Nephron progenitor cell (in vitro differentiated cells): ENCODE measurements at regions not wholly inside any gene's neighbourhood (a gene's known extent, or its start where the extent isn't known, plus 50 kb on each side); places are given as distances from the start of the nearest gene placed in this dataset.

Source experiments
- DNase-seq: peaks from one replicate; pipeline ENCODE4 v3.0.0; 2021
- H3K27ac Mint-ChIP-seq: 2 replicates; pipeline ENCODE4 v1.8.0; 2021; ENCODE audit warnings: mild to moderate bottlenecking, moderate library complexity, mixed read lengths
- H3K27me3 Mint-ChIP-seq: 2 replicates; pipeline ENCODE4 v1.8.0; 2021; ENCODE audit warnings: mild to moderate bottlenecking, low read depth, mixed read lengths; ENCODE audit not compliant: poor library complexity
- H3K36me3 Mint-ChIP-seq: 2 replicates; pipeline ENCODE4 v1.8.0; 2021; ENCODE audit warnings: low read depth, mixed read lengths
- H3K4me1 Mint-ChIP-seq: 2 replicates; pipeline ENCODE4 v1.8.0; 2021; ENCODE audit warnings: mixed read lengths
- H3K4me3 Mint-ChIP-seq: 2 replicates; pipeline ENCODE4 v1.8.0; 2021; ENCODE audit warnings: mild to moderate bottlenecking, moderate library complexity, mixed read lengths
- H3K9me3 Mint-ChIP-seq: 2 replicates; pipeline ENCODE4 v1.8.0; 2021; ENCODE audit warnings: mild to moderate bottlenecking, moderate library complexity, mixed read lengths
- CTCF ChIP-seq: fragments of 200-600 bp; sonication (generic); IDR thresholded peaks from 2 replicates; pipeline ENCODE4 v1.5.0; 2021; ENCODE audit warnings: antibody characterized with exemption

- no peak overlapping the region for H3K27ac Mint-ChIP-seq
- H3K9me3 Mint-ChIP-seq: no peaks in the 10 kb centered on the region
- peaks cover 12% of the 10 kb centered on the region for H3K27me3 Mint-ChIP-seq
- H3K36me3 Mint-ChIP-seq: no peaks in the 10 kb centered on the region
- peaks cover 37% of the 10 kb centered on the region for H3K4me1 Mint-ChIP-seq
- DNase-seq: no peak
- H3K4me3 Mint-ChIP-seq: no peak overlapping the region
- TF ChIP-seq CTCF: no peak
Measured at GRCh38 chr18:22604390-22604985, 186.8 kb upstream of the CTAGE1 start.

- TF ChIP-seq CTCF: no peak
- Mint-ChIP-seq H3K4me1 (peaks cover 40% of the 10 kb centered on the region), H3K27ac (no peak overlapping the region), H3K27me3 (peaks cover 13% of the 10 kb centered on the region), H3K9me3 (no peaks in the 10 kb centered on the region), H3K4me3 (no peak overlapping the region), H3K36me3 (no peaks in the 10 kb centered on the region)
- DNase-seq: no peak
Measured at GRCh38 chr18:22604986-22605421, 187.3 kb upstream of the CTAGE1 start.

GRCh38 chr18:22605736-22606135 is 188.0 kb upstream of the CTAGE1 start:
- H3K9me3 Mint-ChIP-seq: no peaks in the 10 kb centered on the region
- H3K27me3 Mint-ChIP-seq: peaks cover 14% of the 10 kb centered on the region
- no peak for TF ChIP-seq CTCF
- no peaks in the 10 kb centered on the region for H3K36me3 Mint-ChIP-seq
- H3K4me3 Mint-ChIP-seq: no peak overlapping the region
- DNase-seq: no peak
- peaks cover 36% of the 10 kb centered on the region for H3K4me1 Mint-ChIP-seq
- H3K27ac Mint-ChIP-seq: no peak overlapping the region

GRCh38 chr18:22606563-22607283 is 189.0 kb upstream of the CTAGE1 start:
- peak; percentile 18 for DNase-seq
- Mint-ChIP-seq H3K36me3 (no peaks in the 10 kb centered on the region), H3K4me1 (peaks cover 34% of the 10 kb centered on the region), H3K27ac (peak overlapping the region; percentile 47), H3K9me3 (no peaks in the 10 kb centered on the region), H3K4me3 (no peak overlapping the region), H3K27me3 (peaks cover 11% of the 10 kb centered on the region)
- TF ChIP-seq CTCF: no peak

GRCh38 chr18:22607284-22607635 is 189.5 kb upstream of the CTAGE1 start:
- H3K9me3 Mint-ChIP-seq: no peaks in the 10 kb centered on the region
- H3K36me3 Mint-ChIP-seq: no peaks in the 10 kb centered on the region
- DNase-seq: no peak
- TF ChIP-seq CTCF: no peak
- peaks cover 11% of the 10 kb centered on the region for H3K27me3 Mint-ChIP-seq
- H3K4me1 Mint-ChIP-seq: peaks cover 34% of the 10 kb centered on the region
- H3K4me3 Mint-ChIP-seq: no peak overlapping the region
- no peak overlapping the region for H3K27ac Mint-ChIP-seq

GRCh38 chr18:22608847-22609246 is 191.1 kb upstream of the CTAGE1 start:
- Mint-ChIP-seq H3K4me3 (no peak overlapping the region), H3K9me3 (no peaks in the 10 kb centered on the region), H3K27ac (no peak overlapping the region), H3K36me3 (no peaks in the 10 kb centered on the region), H3K27me3 (peaks cover 14% of the 10 kb centered on the region), H3K4me1 (peaks cover 49% of the 10 kb centered on the region)
- TF ChIP-seq CTCF: no peak
- DNase-seq: no peak
